ENCODE measurements at regions not wholly inside any gene's neighbourhood (a gene's known extent, or its start where the extent isn't known, plus 50 kb on each side); places are given as distances from the start of the nearest gene placed in this dataset.

DNA sequence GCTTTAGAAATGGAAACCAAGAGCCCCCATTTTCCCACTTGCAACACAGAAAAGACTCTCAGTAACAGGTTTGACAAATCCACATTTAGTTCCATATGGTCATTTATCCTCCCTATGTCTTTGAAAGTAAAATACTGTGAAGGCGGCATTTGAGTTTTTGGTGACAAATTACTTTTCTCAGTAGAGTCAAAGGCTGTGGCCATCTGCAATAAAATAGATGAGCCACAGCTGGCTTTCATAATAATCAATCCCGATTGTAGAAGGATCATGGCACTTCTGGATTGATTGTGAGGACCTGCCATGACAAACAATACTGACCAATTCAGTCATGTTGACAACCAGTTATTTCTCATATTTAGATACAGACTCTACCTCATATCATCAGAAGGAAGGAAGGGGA is 512.0 kb upstream of the ADGRL2 start:
- TF ChIP-seq, protein P1, sequence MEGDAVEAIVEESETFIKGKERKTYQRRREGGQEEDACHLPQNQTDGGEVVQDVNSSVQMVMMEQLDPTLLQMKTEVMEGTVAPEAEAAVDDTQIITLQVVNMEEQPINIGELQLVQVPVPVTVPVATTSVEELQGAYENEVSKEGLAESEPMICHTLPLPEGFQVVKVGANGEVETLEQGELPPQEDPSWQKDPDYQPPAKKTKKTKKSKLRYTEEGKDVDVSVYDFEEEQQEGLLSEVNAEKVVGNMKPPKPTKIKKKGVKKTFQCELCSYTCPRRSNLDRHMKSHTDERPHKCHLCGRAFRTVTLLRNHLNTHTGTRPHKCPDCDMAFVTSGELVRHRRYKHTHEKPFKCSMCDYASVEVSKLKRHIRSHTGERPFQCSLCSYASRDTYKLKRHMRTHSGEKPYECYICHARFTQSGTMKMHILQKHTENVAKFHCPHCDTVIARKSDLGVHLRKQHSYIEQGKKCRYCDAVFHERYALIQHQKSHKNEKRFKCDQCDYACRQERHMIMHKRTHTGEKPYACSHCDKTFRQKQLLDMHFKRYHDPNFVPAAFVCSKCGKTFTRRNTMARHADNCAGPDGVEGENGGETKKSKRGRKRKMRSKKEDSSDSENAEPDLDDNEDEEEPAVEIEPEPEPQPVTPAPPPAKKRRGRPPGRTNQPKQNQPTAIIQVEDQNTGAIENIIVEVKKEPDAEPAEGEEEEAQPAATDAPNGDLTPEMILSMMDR (IDR thresholded peaks at IDR 0.05; ENCODE audit: borderline replicate concordance, control extremely low read depth, extremely low read depth, insufficient read depth, missing control alignments) = no peak
- in situ Hi-C loops (cut with MboI; ENCODE audit: low sequenced_read_pairs, unreplicated experiment) = no loop called here
- no peak for DNase-seq (ENCODE audit: low spot score)

DNA sequence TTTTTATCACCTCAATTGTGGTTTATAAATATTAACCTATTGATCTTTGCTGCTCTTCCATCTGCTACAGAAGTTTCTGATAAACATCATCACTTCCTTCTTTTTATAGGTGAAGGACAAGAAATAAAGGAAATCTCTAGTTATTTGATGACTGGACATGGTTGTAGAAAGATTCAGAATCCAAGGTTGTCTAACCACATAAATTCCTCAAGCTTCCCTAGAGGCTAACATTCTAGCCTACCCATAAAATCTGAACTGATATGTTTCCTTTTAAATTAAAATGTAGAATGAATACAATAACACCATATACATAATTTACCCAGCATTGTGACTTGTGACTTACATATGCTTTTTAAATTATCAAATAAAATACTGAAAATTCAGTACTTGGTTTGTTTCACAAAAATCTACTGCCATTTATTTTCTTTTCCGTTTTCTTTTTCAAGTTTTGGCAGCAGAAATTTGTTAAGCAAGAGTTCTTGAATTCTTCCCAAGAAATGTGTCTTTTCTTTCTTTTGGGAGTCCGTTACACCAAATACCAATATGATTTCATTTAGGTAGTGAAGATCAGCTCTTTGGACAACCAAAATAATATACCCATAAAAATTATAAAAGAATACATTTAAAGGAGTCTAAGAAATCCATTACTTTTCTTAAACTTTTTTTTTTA is 513.2 kb upstream of the ADGRL2 start:
- in situ Hi-C loops (cut with MboI; ENCODE audit: low sequenced_read_pairs, unreplicated experiment) = no loop called here
- TF ChIP-seq, protein P1 (IDR thresholded peaks at IDR 0.05; ENCODE audit: borderline replicate concordance, control extremely low read depth, extremely low read depth, insufficient read depth, missing control alignments) = no peak
- DNase-seq (ENCODE audit: low spot score) = no peak

DNA sequence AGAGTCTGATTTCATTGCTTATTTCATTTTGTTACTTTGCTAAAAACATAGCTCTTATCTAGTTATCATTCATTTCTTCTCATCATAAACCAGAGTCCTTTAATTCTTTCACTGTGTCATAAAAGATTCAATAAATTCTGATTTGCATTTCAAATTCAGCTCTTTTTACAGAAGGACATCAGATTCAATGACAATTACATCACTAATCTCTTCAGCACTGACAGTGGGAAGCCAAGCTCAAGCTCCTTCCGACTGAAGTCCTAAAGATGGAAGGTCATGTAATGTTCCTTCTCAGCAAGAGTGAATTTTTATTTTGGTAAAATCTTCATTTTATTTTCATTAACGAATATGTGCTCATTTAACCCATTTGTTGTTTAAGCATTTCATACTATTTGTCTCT is 530.7 kb upstream of the ADGRL2 start:
- TF ChIP-seq, protein P1 (IDR thresholded peaks at IDR 0.05; ENCODE audit: borderline replicate concordance, control extremely low read depth, extremely low read depth, insufficient read depth, missing control alignments) = no peak
- in situ Hi-C loops (cut with MboI; ENCODE audit: low sequenced_read_pairs, unreplicated experiment) = no loop called here
- DNase-seq (ENCODE audit: low spot score) = no peak

DNA sequence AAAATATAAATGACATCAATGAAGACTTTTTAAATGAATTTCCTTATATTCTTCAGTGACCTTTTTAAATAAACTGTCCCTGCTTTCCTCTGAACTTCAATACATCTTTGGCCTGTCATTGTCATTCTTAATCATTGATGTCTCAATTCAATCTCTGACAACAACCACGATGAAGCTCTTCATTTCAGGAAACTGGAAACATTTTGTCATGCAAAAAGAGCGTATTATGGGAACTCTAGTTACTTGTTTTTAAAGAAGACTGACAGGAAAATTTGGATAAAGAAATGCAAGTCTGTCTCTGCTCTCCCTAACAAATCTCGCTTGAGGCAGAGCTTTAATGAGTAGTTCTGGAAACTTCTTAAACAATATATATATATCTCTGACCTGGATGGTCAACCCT is 535.8 kb upstream of the ADGRL2 start:
- no peak for DNase-seq (ENCODE audit: low spot score)
- TF ChIP-seq, protein P1 (IDR thresholded peaks at IDR 0.05; ENCODE audit: borderline replicate concordance, control extremely low read depth, extremely low read depth, insufficient read depth, missing control alignments) = no peak
- in situ Hi-C loops (cut with MboI; ENCODE audit: low sequenced_read_pairs, unreplicated experiment) = no loop called here

DNA sequence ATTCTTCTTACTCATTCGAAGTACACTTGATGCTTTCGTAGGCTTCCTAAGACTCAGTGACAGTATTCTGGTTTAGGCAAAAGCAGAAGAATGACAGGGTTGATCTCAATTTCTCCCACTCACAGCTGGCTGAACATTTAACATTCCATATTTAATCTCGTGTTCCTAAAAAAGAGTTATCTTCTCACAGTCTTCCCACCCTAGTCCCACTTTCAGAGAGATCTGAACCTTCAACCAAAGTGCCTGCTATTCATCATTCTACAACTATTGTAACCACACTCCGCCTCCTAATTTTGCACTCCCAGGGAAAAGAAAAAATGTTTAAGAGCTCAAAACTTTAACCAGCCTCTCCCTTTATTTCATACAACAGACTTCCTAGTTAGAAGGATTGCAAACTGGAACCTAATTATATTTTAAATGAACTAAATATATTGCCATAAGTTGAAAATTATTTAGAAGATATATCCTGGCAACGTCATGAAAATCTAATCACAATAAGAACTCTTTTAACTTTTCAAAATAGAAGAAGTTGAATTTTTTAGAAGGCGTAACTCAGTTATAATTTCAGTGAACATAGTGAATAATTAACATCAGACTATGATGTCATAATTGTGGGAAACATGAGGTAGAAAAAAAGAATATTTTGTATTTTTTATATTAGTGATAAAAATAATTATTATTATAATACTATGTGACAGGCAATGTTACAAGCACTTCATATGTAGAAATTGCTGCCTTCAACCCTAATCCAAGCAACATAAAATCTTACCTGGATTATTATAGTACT is 540.9 kb upstream of the ADGRL2 start:
- TF ChIP-seq, protein P1 (IDR thresholded peaks at IDR 0.05; ENCODE audit: borderline replicate concordance, control extremely low read depth, extremely low read depth, insufficient read depth, missing control alignments) = no peak
- DNase-seq (ENCODE audit: low spot score) = no peak
- in situ Hi-C loops (cut with MboI; ENCODE audit: low sequenced_read_pairs, unreplicated experiment) = no loop called here

DNA sequence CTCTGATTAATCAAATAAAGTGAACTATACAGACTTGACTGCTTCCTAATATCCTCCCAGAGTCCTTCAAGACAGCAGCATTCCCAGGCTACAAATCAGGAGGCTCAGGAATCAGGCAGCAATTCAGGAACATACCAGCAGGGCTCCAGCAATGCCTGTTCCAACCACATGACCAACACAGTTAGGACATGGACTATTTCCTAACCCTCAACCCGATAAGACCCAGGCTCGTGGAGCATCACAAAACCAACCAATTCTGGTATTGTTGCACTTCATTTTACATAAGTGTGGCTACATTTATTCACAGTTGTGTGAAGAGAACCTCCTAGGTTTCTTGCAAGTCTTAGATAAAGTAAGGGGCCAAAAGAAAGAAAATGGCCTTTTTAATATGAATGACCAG is 546.2 kb upstream of the ADGRL2 start:
- TF ChIP-seq, protein P1 (IDR thresholded peaks at IDR 0.05; ENCODE audit: borderline replicate concordance, control extremely low read depth, extremely low read depth, insufficient read depth, missing control alignments) = no peak
- DNase-seq (ENCODE audit: low spot score) = no peak

More for the DNA sequence above, 546.2 kb upstream of the ADGRL2 start:
- in situ Hi-C loops (cut with MboI; ENCODE audit: low sequenced_read_pairs, unreplicated experiment) = no loop called here
